HEK293 (cell line): ENCODE measurements at regions not wholly inside any gene's neighbourhood (a gene's known extent, or its start where the extent isn't known, plus 50 kb on each side); places are given as distances from the start of the nearest gene placed in this dataset.

Experiments used
- CTCF ChIA-PET: fragments of 350-600 bp; formaldehyde crosslinking; extraction: SDS; loops from one replicate; lab custom pipeline; 2021; ENCODE audit warnings: antibody characterized with exemption; lab: Yijun Ruan, JAX
- POLR2A ChIA-PET: fragments of 300-600 bp; formaldehyde crosslinking; extraction: SDS; loops from one replicate; lab custom pipeline; 2020; ENCODE audit warnings: antibody characterized with exemption, inconsistent platforms; lab: Yijun Ruan, JAX
- H3K27ac ChIP-seq: fragments of 200-500 bp; sonication (Bioruptor generic); 2 replicates; pipeline ENCODE4 v1.5.1; 2014; ENCODE audit warnings: low read depth, low read length, control low read depth, inconsistent platforms; ENCODE audit errors: extremely low read depth
- H3K36me3 ChIP-seq, 2 experiments: fragments of 200-500 bp in 1 of 2; sonication (Bioruptor generic) in 1 of 2; 1 replicate in 1 of 2; 2 replicates in 1 of 2; pipeline ENCODE4 v1.5.1; 2014 to 2017; ENCODE audit warnings: inconsistent platforms in 2 of 2, low read length in 2 of 2; ENCODE audit not compliant: control insufficient read depth in 2 of 2, insufficient read depth in 1 of 2
- H3K4me1 ChIP-seq: fragments of 200-500 bp; sonication (Bioruptor generic); 2 replicates; pipeline ENCODE4 v1.5.1; 2014; ENCODE audit warnings: mild to moderate bottlenecking, low read length, inconsistent platforms; ENCODE audit not compliant: control insufficient read depth, insufficient read depth
- H3K4me3 ChIP-seq: 2 replicates; pipeline ENCODE4 v1.5.1; 2011; ENCODE audit warnings: low read depth, mild to moderate bottlenecking, control low read depth, low read length, moderate library complexity
- H3K9me3 ChIP-seq: fragments of 200-500 bp; sonication (Bioruptor generic); 2 replicates; pipeline ENCODE4 v1.5.1; 2014; ENCODE audit warnings: low read depth, low read length, inconsistent platforms; ENCODE audit not compliant: control insufficient read depth, insufficient read depth
- KLF1 ChIP-seq: fragments of 450-650 bp; formaldehyde crosslinking; IDR thresholded peaks from 2 replicates; pipeline ENCODE4 v1.5.1; 2016; ENCODE audit warnings: missing biosample characterization, missing genetic modification characterization
- PRDM1 ChIP-seq: fragments of 450-650 bp; formaldehyde crosslinking; IDR thresholded peaks from 2 replicates; pipeline ENCODE4; 2016; ENCODE audit warnings: missing biosample characterization, missing genetic modification characterization
- REPIN1 ChIP-seq: fragments of 450-650 bp; formaldehyde crosslinking; IDR thresholded peaks from 2 replicates; pipeline ENCODE4 v1.5.1; 2017; ENCODE audit warnings: missing biosample characterization, missing genetic modification characterization, low read depth
- ZBTB21 ChIP-seq: fragments of 450-650 bp; formaldehyde crosslinking; IDR thresholded peaks from 2 replicates; pipeline ENCODE4 v1.5.1; 2017; ENCODE audit warnings: missing biosample characterization, missing genetic modification characterization
- ZFP37 ChIP-seq: fragments of 450-650 bp; formaldehyde crosslinking; IDR thresholded peaks from 2 replicates; pipeline ENCODE4 v1.5.1; 2016; ENCODE audit warnings: missing biosample characterization, missing genetic modification characterization
- ZNF132 ChIP-seq: fragments of 450-650 bp; formaldehyde crosslinking; IDR thresholded peaks from 2 replicates; pipeline ENCODE4 v1.5.1; 2017; ENCODE audit warnings: missing biosample characterization, missing genetic modification characterization, borderline replicate concordance
- ZNF266 ChIP-seq: fragments of 450-650 bp; formaldehyde crosslinking; IDR thresholded peaks from 2 replicates; pipeline ENCODE4 v1.5.1; 2016; ENCODE audit warnings: missing biosample characterization, missing genetic modification characterization, low read depth
- ZNF292 ChIP-seq: fragments of 450-650 bp; formaldehyde crosslinking; IDR thresholded peaks from 2 replicates; pipeline ENCODE4 v1.5.1; 2016; ENCODE audit warnings: low read depth, missing biosample characterization, missing genetic modification characterization, borderline replicate concordance
- ZNF514 ChIP-seq: fragments of 450-650 bp; formaldehyde crosslinking; IDR thresholded peaks from 2 replicates; pipeline ENCODE4 v1.5.1; 2016; ENCODE audit warnings: missing biosample characterization, missing genetic modification characterization
- ZNF530 ChIP-seq: fragments of 450-650 bp; formaldehyde crosslinking; IDR thresholded peaks from 2 replicates; pipeline ENCODE4 v1.5.1; 2016; ENCODE audit warnings: low read depth, missing biosample characterization, missing genetic modification characterization
- ZNF548 ChIP-seq: fragments of 450-650 bp; formaldehyde crosslinking; IDR thresholded peaks from 2 replicates; pipeline ENCODE4 v1.5.1; 2016; ENCODE audit warnings: missing biosample characterization, missing genetic modification characterization
- ZNF610 ChIP-seq: fragments of 450-650 bp; formaldehyde crosslinking; IDR thresholded peaks from 2 replicates; pipeline ENCODE4 v1.5.1; 2016; ENCODE audit warnings: missing biosample characterization, missing genetic modification characterization, borderline replicate concordance
- ZNF624 ChIP-seq: fragments of 450-650 bp; formaldehyde crosslinking; IDR thresholded peaks from 2 replicates; pipeline ENCODE4 v1.5.1; 2017; ENCODE audit warnings: missing biosample characterization, missing genetic modification characterization
- ZNF629 ChIP-seq: fragments of 450-650 bp; formaldehyde crosslinking; IDR thresholded peaks from 2 replicates; pipeline ENCODE4 v1.5.1; 2017; ENCODE audit warnings: missing biosample characterization, missing genetic modification characterization
- ZNF658 ChIP-seq: fragments of 450-650 bp; formaldehyde crosslinking; IDR thresholded peaks from 2 replicates; pipeline ENCODE4; 2016; ENCODE audit warnings: missing biosample characterization, missing genetic modification characterization
- ZNF660 ChIP-seq: fragments of 450-650 bp; IDR thresholded peaks from 2 replicates; pipeline ENCODE4 v1.5.1; 2018; ENCODE audit warnings: missing biosample characterization, mild to moderate bottlenecking, missing genetic modification characterization
- ZNF792 ChIP-seq: fragments of 450-650 bp; formaldehyde crosslinking; IDR thresholded peaks from 2 replicates; pipeline ENCODE4 v1.5.1; 2016; ENCODE audit warnings: missing biosample characterization, missing genetic modification characterization
- ZNF843 ChIP-seq: fragments of 450-650 bp; formaldehyde crosslinking; IDR thresholded peaks from 2 replicates; pipeline ENCODE4 v1.5.1; 2016; ENCODE audit warnings: missing biosample characterization, missing genetic modification characterization
- ZSCAN16 ChIP-seq: fragments of 450-650 bp; formaldehyde crosslinking; IDR thresholded peaks from 2 replicates; pipeline ENCODE4 v1.5.1; 2016; ENCODE audit warnings: missing biosample characterization, missing genetic modification characterization
- TF ChIP-seq, protein P1 (sequence below): sonication (generic); formaldehyde crosslinking; IDR thresholded peaks from 2 replicates; pipeline ENCODE4 v1.8.1; 2022; ENCODE audit warnings: mild to moderate bottlenecking, moderate library complexity, missing genetic modification reagents
- TF ChIP-seq, protein P2 (sequence below): fragments of 450-650 bp; formaldehyde crosslinking; IDR thresholded peaks from 2 replicates; pipeline ENCODE4 v1.5.1; 2016; ENCODE audit warnings: missing biosample characterization, missing genetic modification characterization
- TF ChIP-seq, protein P3 (sequence below): fragments of 450-650 bp; formaldehyde crosslinking; IDR thresholded peaks from 2 replicates; pipeline ENCODE4 v1.5.1; 2016; ENCODE audit warnings: missing biosample characterization, missing genetic modification characterization
- TF ChIP-seq, protein P4 (sequence below): fragments of 450-650 bp; formaldehyde crosslinking; IDR thresholded peaks from 2 replicates; pipeline ENCODE4 v1.5.1; 2016; ENCODE audit warnings: missing biosample characterization, missing genetic modification characterization

DNA sequence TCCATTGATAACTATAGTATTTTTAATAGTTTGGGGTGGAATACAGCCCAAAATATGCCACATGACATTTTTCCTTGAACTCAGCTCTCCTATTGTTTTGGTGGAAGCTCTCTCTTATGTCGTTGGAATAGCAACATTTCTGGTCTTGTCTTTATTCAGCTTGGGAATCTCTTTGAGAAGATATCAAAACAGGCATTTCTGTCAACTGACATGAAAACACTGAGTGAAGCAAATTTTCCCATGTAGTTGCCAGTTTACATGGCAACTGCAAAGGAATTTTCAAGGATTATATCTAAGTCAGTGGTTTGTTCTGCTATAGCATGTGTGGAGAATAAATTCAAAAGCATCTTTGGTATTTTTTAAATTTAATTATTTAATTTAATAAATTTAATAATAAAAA, 863.5 kb upstream of the CDH8 start:
- Histone ChIP-seq H3K36me3 (no peaks in the 10 kb centered on the region), H3K4me3 (no peak overlapping the region), H3K9me3 (no peaks in the 10 kb centered on the region), H3K4me1 (no peaks in the 10 kb centered on the region), H3K27ac (no peak overlapping the region)
- TF ChIP-seq ZNF660 (no peak), REPIN1 (tag by site-specific recombination) (no peak), ZNF514 (tag by site-specific recombination) (no peak), ZBTB21 (no peak), ZFP37 (tag by site-specific recombination) (no peak), ZNF843 (tag by site-specific recombination) (no peak), ZNF658 (tag by site-specific recombination) (no peak), ZNF792 (tag by site-specific recombination) (no peak), ZNF548 (tag by site-specific recombination) (no peak), ZNF266 (tag by site-specific recombination) (no peak), PRDM1 (no peak), ZNF624 (tag by site-specific recombination) (no peak), ZNF292 (tag by site-specific recombination) (no peak), ZNF610 (tag by site-specific recombination) (no peak)
- TF ChIP-seq, protein P1, sequence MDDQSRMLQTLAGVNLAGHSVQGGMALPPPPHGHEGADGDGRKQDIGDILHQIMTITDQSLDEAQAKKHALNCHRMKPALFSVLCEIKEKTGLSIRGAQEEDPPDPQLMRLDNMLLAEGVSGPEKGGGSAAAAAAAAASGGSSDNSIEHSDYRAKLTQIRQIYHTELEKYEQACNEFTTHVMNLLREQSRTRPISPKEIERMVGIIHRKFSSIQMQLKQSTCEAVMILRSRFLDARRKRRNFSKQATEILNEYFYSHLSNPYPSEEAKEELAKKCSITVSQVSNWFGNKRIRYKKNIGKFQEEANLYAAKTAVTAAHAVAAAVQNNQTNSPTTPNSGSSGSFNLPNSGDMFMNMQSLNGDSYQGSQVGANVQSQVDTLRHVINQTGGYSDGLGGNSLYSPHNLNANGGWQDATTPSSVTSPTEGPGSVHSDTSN, result no peak
- TF ChIP-seq, protein P2, sequence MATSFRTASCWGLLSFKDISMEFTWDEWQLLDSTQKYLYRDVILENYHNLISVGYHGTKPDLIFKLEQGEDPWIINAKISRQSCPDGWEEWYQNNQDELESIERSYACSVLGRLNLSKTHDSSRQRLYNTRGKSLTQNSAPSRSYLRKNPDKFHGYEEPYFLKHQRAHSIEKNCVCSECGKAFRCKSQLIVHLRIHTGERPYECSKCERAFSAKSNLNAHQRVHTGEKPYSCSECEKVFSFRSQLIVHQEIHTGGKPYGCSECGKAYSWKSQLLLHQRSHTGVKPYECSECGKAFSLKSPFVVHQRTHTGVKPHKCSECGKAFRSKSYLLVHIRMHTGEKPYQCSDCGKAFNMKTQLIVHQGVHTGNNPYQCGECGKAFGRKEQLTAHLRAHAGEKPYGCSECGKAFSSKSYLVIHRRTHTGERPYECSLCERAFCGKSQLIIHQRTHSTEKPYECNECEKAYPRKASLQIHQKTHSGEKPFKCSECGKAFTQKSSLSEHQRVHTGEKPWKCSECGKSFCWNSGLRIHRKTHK (tag by site-specific recombination), result no peak
- TF ChIP-seq, protein P3, sequence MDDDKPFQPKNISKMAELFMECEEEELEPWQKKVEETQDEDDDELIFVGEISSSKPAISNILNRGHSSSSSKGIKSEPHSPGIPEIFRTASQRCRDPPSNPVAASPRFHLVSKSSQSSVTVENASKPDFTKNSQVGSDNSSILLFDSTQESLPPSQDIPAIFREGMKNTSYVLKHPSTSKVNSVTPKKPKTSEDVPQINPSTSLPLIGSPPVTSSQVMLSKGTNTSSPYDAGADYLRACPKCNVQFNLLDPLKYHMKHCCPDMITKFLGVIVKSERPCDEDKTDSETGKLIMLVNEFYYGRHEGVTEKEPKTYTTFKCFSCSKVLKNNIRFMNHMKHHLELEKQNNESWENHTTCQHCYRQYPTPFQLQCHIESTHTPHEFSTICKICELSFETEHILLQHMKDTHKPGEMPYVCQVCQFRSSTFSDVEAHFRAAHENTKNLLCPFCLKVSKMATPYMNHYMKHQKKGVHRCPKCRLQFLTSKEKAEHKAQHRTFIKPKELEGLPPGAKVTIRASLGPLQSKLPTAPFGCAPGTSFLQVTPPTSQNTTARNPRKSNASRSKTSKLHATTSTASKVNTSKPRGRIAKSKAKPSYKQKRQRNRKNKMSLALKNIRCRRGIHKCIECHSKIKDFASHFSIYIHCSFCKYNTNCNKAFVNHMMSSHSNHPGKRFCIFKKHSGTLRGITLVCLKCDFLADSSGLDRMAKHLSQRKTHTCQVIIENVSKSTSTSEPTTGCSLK (tag by site-specific recombination), result no peak
- CTCF ChIA-PET, result interaction anchor here (0.7 kb wide), 1 partner anchor 10 kb away, joined by 3 read pairs; no protein-coding TSS in a partner anchor
- POLR2A ChIA-PET, result no interaction called here

DNA sequence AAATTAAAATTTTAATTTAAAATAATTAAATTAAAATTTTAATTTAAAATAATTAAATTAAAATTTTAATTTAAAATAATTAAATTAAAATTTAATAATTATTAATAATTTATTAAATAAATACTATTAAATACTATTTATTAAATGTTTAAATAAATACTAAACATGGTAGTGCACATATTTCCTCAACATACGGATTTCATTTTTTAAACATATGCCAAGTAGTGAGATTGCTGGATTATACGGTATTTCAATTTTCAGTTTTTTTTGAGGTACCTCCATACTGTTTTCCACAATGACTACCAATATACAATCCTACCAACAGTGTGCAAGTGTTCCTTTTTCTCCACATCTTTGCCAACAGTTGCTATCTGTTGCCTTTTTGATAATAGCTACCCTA, 852.9 kb upstream of the CDH8 start:
- CTCF ChIA-PET, result interaction anchor here (0.7 kb wide), 1 partner anchor 79 kb away, joined by 3 read pairs; no protein-coding TSS in a partner anchor
- H3K9me3 ChIP-seq, result no peaks in the 10 kb centered on the region
- POLR2A ChIA-PET, result no interaction called here
- no peaks in the 10 kb centered on the region for H3K4me1 ChIP-seq
- no peaks in the 10 kb centered on the region for H3K36me3 ChIP-seq
- no peak overlapping the region for H3K4me3 ChIP-seq
- H3K27ac ChIP-seq, result no peak overlapping the region
- no peak for TF ChIP-seq KLF1 (tag by site-specific recombination)
- TF ChIP-seq ZNF629 (tag by site-specific recombination), result no peak
- TF ChIP-seq, protein P4, sequence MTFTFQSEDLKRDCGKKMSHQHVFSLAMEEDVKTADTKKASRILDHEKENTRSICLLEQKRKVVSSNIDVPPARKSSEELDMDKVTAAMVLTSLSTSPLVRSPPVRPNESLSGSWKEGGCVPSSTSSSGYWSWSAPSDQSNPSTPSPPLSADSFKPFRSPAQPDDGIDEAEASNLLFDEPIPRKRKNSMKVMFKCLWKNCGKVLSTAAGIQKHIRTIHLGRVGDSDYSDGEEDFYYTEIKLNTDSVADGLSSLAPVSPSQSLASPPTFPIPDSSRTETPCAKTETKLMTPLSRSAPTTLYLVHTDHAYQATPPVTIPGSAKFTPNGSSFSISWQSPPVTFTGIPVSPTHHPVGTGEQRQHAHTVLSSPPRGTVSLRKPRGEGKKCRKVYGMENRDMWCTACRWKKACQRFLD (tag by site-specific recombination), result no peak
- TF ChIP-seq ZNF132 (tag by site-specific recombination), result no peak
- TF ChIP-seq ZNF610 (tag by site-specific recombination), result no peak
- TF ChIP-seq ZSCAN16, result no peak
- no peak for TF ChIP-seq ZNF530
- TF ChIP-seq, all 188 proteins: peak for 0
